GM18498 (cell line): ENCODE measurements at regions not wholly inside any gene's neighbourhood (a gene's known extent, or its start where the extent isn't known, plus 50 kb on each side); places are given as distances from the start of the nearest gene placed in this dataset.
"Not testable (repeated sequence)": the region's sequence is repeated elsewhere in the genome, so short reads cannot be mapped to it uniquely, and the experiment has no call there.

Experiments
- ATAC-seq: cut with Tn5 transposase; IDR thresholded peaks from one replicate; pipeline ENCODE4 v1.9.1; 2021; ENCODE audit warnings: mild to moderate bottlenecking, moderate library complexity; ENCODE audit not compliant: unreplicated experiment

DNA sequence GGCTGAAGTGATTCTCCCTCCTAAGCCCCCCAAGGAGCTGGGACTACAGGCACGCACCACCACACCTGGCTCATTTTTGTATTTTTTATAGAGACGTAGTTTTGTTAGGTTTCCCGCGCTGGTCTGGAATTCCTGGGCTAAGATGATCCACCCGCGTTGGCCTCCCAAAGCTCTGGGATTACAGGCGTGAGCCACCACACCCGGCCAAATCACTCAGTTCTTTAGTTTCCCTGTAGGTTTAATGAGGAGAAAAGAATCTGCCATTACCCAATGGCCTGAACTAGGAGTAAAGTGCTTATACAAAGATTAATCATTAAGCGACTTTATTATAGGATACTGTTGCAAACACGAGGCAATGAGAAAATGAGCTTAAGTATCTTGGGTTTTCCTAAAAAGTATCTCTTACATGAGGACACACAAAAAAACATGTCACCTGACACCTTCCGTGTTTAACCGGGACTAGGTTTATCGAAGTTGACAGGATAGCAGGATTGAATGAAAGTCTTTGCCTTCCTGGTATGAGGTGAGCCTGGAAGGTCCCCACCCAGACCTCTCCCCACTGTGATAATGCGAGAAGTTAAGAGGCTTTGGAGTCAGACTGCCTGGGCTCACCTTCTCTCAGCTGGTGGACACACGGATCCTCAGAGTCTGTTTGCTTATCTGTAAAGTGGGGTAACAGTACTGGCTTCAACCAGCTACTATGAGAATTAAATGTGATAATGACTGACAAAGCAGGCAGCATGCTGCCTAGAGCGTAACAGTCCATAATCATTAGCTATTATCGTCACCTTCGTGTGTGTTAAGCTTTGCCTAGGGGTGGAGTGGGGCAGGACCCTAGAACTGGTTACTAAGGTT lies 133.5 kb upstream of the KRAS start:
- no peak for ATAC-seq

DNA sequence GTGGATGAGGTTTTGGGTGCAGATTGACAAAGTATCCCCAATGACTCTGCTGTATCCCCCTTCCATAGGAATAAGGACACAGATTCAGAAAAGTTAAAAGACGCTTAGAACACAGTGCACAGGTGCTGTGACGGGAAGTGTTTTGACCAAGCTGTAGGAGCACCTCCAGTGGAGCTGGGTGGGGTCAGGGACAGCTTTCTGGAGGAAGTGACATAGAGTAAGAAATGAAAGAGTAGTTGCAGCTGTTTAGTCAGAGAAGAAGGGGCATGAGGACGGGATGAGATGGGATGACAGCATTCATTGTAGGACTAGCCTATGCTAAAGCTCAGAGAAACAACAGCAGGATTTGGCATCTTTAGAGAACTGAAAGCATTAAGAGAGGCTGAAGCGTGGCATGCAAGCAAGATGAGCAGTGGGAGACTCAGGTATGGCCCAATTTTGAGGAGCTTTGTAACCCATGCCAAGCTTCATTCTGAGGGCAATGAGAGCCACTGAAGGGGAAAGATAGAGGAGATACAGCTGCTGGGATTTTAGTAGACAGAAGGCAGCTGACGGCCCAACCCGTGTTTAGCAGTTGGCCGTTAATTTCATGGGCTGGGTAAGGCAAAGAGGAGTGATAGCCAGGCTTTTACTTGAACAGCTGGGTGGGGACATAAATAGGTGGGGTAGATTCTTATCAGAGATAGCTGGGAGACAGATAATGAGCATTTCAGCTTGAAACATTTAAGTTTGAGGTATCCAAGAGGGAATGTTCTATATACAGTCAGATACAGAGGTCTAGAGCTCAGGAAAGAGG lies 131.8 kb upstream of the KRAS start:
- no peak for ATAC-seq

DNA sequence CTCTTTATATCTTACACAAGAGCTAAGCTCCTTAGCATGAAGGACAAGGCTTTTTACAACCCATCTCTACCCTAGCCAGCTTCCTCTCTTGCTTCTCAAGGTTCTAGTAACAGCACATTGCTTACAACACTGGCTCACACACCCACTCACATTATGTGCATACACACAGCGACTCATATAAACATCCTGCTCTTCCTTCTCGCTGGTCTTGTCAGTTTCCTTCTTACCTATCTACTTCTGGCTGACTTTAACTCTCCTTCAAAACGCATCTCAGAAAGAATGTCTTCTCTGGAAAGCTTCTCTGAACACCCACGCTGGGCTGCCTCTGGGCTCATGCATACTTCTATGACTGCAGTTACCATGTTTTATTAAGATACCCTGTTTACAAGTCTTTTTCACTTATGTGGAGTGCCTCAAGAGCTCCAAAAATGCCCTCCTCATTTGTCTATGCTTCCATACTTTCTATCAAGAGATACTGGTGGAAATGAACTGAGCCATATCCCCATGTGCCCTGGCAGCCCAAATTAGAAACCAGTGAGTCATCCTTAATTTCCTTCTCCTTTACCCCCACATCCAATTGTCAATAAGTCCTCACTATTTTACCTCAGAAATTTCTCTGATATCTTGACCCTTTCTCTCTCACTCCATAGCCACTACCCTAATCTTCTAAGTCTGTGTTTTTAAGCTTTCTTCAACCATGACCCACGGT lies 126.9 kb upstream of the KRAS start:
- no peak for ATAC-seq

DNA sequence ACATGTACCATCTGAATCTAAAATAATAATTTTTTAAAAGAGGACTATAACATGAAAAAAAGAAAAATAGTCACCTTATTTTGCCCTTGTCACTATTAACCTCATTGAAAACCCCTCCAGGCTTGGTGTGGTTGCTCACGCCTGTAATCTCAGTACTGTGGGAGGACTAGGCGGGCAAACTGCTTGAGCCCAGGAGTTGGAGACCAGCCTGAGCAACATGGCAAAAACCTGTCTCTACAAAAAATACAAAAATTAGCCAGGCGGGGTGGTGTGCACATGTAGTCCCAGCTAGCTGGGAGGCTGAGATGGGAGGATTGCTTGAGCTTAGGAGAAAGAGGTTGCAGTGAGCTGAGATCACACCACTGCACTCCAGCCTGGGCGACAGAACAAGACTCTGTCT lies 126.3 kb upstream of the KRAS start:
- no peak for ATAC-seq

DNA sequence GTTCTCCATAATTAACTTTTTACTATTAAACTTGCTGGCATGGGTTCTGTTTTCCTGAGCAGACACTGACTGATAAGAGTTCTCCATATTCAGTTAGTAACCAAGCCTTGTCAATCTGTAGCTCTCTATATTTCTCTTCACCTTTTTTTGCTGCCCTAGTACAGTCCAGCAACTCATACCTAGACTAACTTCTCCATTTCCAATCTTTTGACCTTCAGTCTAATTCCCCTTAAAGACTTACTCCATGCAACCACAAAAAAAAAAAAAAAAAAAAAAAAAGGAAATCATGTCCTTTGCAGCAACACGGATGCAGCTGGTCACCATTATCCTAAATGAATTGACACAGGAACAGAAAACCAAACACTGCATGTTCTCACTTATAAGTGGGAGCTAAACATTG lies 125.7 kb upstream of the KRAS start:
- no peak for ATAC-seq

DNA sequence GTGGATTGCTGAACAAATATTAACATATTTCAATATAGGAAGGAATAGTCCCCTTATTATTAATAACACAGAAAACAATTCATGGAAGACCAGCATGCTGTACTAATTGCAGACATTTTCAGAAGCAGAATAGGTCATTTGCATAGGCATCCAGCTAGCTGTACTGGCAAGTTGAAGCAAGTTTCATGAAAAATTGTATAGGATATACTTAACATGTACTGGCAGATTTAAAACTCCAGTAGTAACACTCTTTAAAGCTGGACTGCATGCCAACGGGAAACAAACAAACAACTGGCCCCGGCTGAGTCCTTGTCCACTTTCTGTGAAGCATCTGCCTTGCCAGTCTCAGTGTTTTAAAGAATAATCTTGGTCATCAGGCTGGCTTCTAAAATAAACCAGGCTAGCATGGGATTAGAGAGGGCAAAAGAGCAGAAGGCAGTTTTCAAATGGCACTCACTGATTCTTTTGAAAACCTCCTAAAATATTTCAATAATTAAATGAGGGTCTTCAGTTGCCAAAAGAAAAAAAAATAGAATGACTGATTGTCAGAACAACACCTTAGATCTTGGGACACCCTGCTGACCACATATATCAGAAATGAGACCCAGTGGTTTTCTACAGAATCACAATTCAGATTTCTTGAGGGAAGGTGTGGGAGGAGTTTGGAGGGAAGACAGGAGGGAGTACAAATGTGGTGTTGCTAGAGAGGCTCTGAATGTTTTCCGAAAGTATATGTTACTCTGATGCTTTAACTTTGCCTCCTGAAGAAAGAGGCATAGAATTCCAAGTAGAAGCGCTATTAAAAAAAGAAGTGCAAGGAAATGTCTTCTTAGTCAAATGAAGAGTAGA lies 122.5 kb upstream of the KRAS start:
- ATAC-seq: no peak

DNA sequence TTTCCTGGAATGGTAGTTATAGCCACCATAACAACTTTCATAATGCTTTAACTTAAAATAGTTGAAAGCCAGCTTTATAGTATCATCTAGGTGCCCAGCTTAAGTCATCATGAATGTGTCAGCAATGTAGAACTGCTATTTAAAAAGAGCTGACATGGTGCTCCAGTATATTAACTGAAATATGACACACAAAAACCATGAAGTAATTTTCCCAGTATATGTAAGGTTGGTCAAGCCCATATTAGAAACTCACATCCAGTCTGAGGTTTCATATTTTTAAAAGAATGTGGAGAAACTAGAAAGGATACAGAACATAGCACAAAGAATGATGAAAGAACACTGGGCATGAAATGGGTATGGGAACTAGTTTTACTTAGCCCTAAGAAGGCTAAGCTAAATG lies 121.3 kb upstream of the KRAS start:
- no peak for ATAC-seq

DNA sequence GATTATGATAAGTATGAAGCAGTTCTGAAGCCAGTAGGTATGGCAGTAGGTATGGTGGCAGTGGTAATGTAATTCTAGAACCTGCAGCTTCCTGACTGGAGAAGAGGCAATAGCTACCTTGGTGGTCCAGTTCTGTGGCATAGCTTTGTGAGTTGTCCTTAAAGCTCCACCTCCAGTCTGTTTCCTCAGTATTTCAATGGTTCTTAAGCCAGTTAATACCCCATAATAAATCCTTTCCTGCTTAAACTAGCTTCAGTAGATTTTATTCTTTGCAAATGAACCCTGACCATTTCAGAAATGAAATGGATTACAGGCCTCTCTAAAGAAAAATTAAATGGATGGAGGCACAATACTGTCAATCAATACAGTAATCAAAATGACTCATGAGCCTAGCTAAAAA lies 117.8 kb upstream of the KRAS start:
- no peak for ATAC-seq

DNA sequence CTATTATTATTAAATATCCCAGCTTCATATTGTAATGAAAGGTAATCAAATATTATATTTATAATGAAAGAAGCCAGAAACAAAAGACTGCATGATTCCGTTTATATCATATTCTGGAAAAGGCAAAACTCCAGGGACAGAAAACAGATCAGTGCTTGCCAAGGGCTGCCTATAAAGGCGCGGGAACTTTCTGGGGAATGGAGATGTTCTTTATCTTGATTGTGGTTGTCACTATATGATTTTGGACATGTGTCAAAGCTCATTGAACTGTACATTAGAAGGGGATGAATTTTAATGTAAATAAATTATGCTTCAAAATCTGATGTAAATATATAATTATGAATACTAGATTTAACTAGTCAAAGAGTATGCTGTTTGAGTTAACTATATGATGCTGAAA lies 115.4 kb upstream of the KRAS start:
- ATAC-seq: no peak

DNA sequence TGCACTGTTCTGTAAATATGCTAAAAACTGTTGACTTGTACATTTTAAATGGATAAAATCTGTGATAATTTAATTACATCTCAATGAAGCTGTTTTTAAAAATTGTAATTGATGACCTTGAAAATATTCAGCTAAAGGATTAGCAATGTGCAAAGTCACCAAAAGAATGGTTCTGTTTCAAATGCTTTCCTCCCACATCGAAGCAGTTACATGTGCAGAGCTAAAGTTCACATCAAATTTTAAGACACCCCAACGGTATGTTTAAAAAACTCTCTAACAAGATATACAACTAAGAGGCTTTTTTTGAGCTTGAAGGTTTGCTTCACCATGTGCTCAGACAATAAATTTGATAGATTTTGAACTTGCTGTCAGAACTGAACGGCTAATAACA lies 114.6 kb upstream of the KRAS start:
- ATAC-seq: peak; percentile 14

DNA sequence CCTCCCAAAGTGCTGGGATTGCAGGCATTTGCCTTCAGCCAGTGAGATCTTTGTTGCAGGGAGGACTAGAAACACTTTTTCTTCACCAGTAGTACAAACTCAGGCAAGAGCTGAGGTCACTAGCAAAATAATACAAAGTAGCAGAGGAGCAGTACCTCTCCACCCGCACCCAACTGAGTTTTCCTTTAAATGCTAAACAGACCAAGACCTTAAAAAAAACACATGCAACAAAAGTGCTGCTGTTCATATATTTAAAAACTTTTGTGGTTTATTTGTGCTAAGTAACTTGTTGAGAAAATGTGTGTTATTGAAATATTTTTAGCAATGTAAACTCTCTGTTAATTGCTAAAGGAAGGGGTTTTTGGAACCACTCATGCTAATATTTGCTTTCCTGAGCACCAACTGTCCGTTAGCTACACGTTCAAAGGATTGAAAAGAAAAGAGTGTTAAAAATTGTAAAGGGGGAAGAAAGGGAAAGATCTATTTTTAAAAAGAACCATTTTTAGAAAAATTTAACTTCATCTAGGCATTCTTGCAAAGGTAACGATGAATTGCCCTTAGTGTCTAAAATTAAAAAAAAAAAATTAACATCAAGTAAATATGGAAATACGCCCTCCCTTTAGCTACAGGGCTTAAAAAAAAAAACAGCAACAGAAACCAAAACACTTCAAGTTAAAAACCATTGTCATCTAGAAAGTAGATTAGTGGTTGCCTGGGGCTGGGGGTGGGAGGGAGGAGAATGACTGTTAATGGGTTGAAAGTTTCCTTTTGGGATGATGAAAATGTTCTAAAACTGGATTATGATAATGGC lies 114.0 kb upstream of the KRAS start:
- ATAC-seq: peak; percentile 86

DNA sequence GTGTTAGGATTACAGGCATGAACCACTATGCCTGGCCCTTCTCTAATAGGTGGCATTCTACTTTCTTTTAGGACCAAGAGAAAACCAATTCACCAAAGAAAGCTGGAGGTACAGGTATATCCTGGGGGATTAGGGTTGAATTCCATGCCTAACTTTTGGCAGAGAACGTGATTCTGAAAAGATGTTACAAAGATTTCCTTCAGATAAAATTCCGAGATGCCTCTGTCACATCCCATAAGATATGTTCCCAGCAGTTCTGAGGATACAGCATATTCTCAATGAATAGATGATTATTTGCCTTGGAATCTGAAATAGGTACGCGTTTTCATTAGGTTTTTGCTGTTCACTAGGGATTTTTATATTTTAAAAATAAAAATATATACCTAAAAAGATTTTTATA lies 111.9 kb upstream of the KRAS start:
- no peak for ATAC-seq

DNA sequence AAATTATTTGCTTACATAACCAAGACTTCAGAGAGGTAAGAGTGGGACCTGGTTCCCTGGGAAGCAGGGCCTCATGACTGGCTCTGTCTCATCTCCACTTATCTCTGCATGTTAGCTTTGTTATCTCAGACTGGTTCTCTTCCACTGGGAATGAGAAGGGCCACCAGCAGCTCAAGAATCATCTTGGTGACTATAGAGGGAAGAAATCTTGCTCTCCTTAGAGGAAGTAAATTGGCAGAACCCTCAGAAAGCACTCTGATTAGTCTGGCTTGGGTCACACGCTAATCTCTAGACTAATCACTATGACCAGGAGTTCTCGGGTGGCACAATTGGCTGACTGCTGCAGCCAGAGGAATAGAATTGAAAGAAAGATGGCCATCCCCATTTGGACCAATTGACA lies 110.8 kb upstream of the KRAS start:
- no peak for ATAC-seq

DNA sequence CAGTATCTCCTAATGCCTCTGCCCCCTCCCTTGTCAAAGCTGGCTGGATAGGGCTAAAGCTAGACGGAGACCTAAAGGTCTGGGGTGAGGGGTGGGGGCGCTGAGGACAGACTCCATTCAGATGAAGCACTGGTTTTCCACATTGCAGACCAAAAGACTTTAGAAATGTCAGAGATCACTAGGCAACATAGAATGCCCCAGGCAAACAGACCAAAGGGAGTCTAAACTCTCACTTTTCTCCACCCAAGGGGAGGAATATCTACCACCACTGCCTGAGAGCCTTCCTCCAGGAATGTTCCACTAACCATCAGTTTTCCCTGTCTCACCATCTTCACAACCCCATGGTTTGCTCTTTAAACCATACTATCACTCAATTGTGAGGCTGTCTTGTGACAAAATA lies 106.9 kb upstream of the KRAS start:
- ATAC-seq: no peak

DNA sequence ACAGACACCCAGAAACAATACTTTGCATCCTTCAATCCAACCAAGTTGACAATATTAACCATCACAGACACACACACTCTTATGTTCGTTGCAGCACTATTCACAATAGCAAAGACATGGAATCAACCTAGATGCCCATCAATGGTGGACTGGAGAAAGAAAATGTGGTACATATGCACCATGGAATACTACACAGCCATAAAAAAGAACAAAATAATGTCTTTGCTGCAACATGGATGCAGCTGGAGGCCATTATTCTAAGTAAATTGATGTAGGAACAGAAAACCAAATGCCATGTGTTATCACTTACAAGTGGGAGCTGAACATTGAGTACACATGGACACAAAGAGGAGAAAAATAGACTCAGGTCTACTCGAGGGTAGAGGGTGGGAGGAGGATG lies 102.2 kb upstream of the KRAS start:
- not testable (repeated sequence) for ATAC-seq

DNA sequence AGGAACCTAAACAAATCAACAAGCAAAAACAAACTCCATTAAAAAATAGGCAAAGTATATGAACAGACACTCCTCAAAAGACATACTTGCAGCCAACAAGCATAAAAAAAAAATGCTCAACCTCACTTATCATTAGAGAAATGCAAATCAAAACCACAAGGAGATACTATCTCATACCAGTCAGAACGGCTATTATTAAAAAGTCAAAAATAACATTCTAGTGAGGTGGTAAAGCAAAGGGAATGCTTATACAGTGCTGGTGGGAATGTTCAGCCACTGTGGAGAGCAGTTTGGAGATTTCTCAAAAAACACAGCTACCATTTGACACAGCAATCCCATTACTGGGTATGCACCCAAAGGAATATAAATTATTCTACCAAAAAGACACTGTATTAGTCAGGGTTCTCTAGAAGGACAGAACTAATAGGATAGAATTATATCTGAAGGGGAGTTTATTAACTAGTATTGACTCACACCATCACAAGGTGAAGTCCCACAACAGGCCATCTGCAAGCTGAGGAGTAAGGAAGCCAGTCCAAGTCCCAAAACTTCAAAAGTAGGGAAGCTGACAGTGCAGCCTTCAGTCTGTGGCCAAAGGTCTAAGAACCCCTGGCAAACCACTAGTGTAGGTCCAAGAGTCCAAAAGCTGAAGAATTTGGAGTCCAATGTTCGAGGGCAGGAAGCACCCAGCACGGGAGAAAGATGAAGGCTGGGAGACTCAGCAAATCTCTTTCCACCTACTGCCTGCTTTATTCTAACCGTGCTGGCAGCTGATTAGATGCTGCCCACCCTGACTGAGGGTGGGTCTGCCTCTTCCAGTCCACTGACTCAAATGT lies 101.6 kb upstream of the KRAS start:
- ATAC-seq: peak; percentile 73

DNA sequence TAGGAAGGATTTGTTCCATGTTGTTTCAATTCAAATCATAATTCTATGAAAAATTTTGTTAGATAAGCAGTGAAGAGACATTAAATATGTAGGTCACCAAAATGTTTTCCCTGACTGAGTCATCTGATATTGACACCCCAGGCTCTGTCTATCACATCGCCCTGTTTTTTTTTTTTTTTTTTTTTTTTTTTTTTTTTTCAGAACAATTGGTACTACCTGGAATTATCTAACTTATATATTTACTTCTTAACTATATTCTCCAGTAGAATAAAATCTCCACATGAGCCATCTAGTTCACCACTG lies 97.8 kb upstream of the KRAS start:
- ATAC-seq: no peak

DNA sequence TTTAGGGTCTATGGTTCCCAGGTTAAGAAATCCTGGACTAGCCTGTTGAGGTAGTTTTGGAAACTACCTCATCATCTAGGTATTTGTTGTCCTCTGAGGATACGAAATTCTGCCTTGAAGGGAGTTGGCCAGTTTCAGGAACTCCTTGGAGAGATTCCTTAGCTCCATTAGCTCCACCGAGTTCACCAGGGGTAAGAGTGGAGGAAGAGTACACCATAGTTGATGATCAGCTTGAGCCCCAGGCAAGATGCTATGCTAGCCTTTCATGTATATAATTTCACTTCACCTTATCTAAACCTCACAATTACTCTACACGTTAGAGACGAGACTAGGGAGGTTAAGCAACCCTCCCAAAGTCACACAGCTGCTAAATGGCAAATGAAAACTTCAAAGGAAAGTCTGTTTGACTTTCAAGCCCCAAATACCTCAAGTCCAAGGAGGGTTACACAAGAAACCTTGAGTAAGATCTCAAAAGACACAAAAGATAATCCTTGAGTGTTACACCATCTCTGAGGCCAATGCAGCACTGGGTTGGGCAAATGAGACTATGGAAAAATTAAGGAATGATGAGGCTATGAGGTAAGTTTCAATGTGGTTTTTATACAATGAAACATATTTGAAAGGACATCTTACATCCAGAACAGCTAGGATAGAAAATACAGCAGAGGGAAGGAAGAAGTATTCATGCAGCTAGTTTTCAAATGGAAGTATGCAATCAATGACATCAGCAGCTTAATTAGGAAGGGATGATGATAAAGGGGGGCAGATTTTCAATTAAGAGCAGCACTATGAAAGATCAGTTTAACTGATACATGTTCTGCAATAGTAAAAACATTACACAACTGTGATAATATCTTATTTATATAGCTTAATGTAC lies 97.2 kb upstream of the KRAS start:
- ATAC-seq: no peak
